HG03469 (cell line): ENCODE measurements at regions not wholly inside any gene's neighbourhood (a gene's known extent, or its start where the extent isn't known, plus 50 kb on each side); places are given as distances from the start of the nearest gene placed in this dataset.

ENCODE experiments used
- ATAC-seq: cut with Tn5 transposase; IDR thresholded peaks from one replicate; pipeline ENCODE4 v1.9.1; 2021; ENCODE audit warnings: mild to moderate bottlenecking, moderate library complexity, moderate number of reproducible peaks; ENCODE audit not compliant: unreplicated experiment

DNA sequence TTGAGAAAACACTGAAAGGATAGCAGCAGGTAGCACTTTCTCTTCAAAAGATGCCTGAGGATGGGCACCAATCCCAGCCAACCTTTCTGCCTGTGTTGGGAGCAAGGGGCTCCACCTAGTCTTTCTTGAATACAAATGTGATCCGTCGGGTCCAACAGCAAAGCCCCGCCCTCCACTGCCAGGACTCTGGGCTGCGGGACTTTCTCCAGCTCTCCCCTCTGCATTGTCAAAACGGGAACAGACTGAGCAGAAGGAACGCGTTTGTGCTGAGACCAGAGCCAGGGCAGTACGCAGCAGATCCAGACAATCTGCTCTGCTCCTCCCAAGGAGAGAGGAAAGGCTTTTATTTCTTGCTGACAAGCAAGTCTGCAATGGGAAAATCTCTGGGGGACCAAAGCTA lies 139.7 kb downstream of the SEC61B start:
- no peak for ATAC-seq

DNA sequence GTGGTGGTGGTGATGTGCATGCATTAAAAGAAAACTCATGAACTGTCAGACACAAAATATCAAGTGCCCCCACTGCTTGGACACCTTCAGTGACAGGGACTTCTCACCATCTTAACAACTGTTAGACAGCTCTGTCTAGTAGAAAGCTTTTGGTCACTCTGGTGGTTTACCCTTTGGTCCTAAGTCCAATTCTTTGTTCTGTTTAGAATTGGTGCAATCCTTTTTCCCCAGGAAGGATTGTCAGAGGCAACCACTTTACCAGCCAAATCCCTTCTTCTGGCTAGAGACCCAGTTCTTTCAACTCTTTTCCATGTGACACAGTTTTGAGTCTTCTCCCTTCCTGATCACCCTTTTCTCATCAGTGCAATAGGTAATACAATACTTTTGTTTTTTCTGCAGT lies 140.2 kb downstream of the SEC61B start:
- ATAC-seq, result no peak

DNA sequence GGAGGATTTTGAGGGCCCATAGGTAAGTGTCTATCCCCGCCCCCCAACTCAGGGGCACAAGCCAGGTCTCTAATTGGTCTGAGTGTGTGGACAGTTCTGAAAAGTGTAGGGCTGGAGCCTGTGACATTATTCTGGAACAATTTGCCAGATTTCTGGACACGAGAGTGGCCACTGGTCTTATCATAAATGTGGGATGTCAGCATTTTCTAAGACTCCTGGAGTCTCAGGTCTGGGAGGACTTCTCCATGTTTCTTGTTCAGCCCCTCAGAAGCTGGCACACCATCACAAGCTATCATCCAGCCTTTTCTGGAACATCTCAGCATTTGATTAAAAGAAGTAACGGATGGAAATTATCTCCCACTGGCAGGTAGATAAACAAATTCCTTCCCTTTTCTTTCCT lies 141.4 kb downstream of the SEC61B start:
- ATAC-seq, result no peak

DNA sequence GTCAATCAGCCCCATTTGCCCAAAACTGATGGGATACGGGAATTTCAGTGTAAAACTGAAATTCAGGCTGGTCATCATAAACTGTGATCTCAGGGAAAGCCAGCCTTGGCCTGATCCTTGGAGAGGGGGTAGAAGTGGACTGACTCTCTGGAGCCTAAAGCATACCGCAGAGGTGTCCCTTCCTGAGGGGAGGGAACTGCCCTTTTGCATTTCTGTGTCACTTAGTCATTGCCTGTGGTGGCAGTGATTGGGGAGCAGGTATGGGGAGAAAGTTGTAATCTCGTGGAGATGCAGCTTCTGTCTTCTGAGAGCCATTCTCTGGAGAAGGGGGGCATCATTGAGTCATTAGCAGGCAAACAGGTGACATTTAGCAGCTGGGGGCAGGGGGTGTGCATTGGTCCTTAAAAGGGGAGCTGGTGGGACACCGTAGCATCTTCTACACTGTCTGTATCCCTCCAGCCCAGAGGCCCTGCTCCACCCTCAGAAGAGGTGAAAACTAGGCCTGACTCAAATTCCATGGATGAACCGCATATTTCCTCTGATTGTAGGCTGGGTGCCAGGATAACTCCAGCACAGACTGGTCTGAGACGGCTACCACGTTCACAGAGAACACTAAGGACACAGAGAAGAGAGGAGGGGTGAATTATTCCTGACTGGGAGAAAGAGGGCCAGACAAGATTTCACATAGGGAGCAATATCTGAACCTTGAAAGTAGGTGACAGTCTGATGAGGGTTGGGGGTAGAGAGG lies 143.3 kb downstream of the SEC61B start:
- ATAC-seq, result no peak

DNA sequence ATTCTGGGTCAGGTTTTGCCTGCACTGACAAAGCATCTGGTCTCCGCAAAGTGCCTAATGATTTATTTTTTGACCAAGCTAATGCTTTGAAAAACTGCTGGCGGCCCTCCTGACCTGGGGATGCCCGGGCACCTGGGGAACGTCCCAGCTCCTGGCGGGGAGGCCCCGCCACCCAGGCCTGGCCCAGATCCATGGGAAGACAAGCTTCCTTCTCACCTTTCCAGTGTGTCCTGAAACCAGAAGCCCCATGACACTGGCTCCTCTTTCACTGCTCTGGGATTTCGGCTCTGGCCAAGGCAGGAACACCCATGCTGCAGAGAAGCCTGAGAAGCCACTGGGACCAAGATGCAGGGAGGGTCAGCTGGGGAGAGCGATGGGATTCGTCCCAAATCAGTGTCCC lies 144.1 kb downstream of the SEC61B start:
- no peak for ATAC-seq

DNA sequence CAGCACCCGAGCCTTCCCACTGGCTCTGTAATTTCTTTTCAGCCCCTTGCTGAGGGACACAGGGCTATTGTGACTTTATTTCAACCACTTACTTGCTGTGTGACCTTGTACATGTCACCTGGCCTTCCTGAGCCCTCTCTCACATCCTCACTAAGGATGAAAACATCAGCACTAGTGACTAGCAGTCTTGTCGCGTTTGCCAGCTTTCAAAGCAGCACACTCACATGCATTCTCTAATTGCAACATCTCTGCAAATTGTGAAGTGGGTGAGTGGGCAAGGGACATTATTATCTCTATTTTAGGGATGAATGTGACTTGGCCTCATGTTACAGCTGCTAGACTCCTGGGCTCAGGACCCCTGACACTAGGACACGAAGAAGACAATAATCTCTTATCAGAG lies 144.5 kb downstream of the SEC61B start:
- no peak for ATAC-seq

DNA sequence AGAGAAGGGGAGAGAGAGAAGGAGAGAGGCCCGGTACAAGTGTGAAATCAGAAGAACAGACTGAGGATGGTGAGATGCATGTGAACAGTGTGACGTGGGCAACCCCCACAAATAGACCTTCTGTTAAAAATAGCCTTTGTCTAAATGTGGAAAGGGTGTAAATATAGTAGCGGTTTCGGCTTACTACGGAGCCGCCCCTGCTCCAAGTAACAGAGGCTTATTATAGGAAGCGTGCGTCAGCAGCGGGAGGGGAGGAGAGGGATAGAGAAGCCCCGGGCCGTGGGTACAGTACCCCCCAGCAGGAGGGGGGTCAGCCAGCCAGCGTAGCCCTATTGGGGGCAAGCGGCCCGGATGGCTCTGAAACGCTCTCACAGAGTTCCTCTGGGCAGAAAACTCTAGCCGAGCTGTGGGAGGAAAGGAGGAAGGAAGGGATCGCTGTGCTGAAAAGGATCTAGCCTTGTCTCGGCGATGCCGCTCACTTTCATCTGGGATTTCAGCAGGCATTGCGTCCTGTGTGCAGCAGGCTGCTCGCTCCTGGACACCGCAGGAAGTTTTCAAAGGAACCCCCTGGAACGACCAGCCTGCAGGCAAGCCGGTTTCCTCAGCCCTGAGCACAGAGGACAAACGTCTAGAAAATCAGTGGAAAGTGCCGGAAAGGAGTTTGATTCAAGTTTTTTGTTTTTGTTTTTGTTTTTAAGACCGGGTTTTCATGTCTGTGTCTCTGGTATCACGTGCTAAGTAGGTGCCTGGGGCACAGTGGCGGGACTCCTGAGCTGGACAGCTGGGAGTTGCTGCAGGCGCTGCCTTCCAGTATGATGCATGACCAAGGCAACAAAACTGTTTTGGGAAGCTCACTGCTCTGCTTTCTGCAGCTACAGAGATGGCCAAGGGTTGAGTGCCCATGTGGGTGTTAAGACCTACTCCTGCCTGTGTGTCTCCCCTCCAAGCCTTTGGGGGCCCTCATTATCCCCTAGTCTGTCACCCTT lies 146.6 kb downstream of the SEC61B start:
- ATAC-seq, result no peak

DNA sequence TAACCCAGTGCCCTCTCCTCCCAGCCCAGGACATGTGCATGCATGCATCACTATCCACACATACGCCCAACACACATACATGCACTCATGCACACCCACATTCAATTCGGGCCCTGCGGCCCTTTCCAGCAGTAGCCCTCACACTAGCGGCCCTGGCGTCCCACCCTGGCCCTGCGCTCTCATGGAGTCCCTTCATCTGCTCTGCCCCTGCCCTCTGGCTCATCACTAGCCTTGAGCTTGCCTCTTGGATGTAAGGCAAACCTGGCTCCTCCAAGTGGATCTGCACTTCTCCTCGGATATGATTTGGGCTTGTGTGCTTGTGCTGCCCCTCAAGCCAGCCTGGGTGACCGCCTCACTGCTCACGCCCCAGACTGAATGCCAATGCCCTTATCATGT lies 147.2 kb downstream of the SEC61B start:
- ATAC-seq, result no peak

DNA sequence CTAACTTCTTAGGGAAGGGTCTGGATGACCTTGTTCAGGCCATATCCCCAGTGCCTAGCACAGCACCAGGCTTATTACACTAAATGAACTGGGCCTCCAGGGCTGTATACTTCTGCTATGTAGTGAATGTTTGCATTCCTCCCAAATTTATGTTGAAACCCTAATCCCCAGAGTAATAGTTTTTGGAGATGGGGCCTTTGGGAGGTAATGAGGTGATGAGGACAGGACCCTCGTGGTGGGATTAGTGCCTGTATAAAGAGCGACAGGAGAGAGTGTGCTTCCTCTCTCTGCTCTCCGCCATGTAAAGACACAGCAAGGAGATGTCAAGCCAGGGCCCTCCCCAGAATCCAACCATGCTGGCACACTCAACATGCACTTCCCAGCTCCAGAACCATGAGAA lies 148.3 kb downstream of the SEC61B start:
- no peak for ATAC-seq

DNA sequence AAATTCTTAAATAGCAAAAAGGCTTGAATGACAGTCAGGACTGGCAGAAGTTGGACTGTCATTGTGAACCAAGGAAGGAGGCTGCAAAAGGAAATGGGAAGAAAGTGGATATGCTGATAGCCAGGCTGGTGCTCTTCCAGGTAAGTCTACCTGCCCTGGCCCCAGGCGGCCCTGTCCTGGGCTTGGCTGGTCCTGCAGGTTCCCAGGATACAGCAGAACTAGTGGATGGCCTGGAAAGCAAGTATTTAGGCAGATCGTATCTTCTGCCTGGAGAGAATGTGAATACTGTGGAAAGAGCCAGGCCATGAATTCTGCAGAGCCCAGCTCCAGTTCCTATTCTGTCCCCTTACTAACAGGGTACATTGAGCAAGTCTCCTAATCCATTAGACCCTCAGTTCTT lies 149.3 kb downstream of the SEC61B start:
- no peak for ATAC-seq

DNA sequence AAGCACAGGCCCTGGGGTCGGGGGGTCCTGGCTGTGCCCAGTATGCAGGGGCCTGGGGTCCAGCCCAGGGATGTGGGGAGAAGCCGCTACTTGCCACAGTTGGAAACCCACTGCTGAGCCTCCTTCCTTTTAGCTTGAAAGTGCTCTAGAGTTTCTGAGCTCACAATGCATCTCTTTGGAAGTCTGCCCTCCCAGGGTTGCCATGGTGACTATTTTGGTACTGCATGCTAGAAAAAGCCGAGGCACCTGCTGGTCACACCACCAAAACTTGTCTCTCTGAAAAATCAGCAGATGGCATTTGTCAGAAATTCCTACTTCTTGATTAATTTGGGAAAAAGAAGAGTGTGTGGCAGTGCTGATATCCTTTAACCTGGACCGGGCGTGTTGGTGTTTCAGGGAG lies 151.8 kb downstream of the SEC61B start:
- ATAC-seq, result no peak

DNA sequence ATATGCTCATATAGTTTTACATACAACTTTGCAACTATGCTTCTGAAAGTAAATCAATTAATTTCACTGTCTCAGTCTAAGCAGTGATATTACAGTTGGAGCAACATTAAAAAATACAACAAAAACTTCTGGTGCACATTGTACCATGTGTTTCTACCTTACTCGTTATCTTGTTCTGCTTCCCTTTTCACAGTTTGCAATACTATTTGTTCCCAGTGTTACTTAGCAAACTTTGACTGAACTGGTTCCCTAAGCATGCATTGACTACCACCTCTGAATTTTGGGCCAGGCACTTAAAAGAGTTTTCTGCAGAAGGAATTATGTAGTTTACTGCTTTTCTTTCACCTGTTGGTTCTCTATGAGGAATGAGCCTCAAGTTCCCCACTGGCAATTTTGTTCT lies 152.7 kb downstream of the SEC61B start:
- ATAC-seq, result no peak

DNA sequence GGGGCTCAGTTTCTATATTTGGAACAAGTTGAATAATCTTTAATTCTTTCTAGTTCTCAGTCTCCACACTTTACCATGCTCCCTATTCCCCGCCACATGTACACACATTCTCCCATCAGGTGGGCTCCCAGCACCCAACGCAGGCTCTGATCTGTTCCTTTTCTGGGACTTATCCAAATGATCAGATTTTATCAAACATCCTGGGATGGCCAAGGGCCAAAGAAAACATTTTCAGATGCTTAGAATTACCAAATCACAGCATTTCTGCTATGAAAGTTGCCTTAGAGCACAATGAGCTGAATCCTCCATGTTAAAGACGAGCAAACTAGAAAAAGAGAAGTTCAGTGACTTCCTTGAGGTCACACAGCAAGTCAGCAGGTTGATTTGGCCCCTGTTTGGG lies 153.4 kb downstream of the SEC61B start:
- no peak for ATAC-seq

DNA sequence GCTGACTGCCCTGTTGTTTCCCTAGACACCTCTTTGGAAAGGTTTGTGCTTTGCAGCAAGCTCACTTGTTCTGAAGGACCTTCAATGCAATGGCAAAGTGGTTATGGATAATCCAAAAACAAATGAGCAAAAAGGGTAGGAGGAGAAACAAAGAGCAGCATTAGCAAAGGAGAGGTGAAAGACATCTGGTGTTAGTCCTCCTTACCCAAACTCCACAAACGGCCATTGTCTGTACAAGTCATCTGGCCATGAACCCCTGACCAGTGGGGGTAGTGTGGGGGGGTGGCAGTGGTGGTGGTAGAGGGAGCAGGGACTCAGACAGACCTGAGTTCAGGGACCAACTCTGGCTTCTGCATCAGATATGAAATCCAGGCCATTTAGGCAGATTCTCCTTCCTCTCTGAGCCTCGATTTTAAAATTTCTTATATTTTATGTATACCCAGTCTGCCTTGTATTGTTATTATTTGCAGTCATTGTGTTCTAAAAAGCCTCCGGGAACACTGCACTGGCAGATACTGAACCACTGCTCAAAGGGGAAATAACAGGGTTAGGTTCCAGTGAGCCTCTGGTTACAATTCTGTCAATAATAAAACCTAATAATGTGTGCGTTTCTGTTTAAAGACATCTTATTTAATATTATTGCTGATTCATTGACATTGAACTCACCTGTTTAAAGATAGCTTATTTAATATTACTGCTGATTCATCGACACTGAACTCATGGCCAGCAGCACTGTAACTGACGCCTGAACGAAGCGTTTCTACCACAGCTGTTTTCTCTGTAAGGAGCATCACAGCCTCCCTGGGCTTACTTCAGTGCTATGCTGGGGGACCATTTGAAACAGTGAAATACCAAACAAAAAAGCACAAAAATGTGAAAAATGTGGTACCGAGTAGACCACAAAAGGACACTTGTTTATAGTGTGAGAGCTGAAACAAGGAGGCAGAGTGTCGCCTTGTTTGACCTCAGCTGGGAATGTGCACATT lies 156.0 kb downstream of the SEC61B start:
- ATAC-seq, result no peak

DNA sequence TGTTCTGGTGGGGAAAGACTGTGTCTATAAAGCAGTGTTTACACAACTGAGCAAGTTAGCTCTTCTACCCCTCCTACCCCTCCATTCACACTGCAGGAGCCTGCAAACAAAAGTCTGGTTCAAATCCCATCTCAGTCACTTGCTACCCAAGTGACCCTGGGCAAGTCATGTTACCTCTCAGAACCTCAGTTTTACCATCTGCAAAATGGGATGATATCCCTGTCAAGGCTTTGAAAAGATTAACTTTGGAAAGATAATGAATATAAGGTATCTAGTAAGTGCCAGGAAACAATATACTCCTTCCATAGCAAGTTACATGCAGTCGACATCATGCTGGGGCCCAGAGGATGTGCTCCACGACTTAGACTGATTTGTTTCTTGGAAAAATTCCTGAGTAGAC lies 161.5 kb downstream of the SEC61B start:
- no peak for ATAC-seq

DNA sequence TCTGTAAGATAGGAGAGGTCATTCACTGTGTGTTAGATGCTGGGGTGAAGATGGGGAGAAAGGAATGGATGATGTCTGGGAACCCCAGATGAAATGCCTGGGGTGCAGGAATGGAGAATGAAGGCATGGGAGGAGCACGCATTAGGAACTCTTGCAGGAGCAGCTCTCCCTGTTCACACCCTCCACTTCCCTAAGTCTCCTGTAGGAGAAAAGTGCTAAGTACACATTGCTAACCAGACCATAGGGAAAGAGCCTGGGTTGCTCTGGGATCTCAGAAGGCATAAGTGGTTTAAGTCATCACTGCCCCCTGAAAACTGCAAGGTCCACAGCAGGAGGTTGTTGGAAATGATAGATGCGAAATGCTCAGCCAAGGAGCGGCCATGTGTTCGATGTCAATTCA lies 163.1 kb downstream of the SEC61B start:
- ATAC-seq, result no peak

DNA sequence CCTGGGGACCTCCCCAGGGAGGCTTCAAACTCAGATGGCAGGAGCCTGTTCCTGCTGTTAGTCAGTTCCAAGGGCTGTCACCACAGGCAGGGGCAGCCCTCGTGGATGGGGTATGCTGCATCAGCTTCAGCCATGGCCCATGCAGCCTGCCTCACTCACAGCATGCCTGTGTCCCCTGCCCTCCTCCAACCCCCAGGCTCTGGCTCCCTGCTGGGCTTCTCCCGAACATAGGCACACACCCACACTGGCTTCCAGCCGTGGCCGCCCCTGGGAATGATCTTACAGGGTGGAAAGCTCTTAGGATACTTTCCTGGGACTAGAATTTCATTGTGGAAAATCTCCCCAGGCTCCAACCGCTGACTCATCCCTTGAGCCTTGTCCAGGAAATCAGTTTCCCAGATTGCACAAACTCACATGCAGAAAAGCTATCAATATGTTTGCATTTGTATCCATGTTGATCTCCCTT lies 163.8 kb downstream of the SEC61B start:
- no peak for ATAC-seq

DNA sequence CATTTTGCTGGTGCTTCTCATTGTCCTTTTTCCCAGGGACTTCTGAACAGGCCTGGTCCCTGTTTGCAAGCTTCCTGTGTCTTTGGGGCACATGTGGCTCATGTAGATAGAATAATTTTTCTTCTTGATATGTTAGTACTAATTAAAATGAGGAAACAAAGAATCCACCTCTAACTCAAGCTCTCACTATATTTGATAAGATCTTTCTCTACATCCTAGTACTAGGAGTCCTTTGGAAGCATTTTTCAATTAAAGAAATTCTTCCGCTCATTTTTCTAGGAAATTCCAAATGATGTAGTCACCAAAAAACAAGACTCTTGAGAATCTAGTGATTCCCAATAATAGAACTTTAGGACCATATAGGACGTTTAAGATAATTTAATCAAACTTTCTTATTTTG lies 165.3 kb downstream of the SEC61B start:
- no peak for ATAC-seq

DNA sequence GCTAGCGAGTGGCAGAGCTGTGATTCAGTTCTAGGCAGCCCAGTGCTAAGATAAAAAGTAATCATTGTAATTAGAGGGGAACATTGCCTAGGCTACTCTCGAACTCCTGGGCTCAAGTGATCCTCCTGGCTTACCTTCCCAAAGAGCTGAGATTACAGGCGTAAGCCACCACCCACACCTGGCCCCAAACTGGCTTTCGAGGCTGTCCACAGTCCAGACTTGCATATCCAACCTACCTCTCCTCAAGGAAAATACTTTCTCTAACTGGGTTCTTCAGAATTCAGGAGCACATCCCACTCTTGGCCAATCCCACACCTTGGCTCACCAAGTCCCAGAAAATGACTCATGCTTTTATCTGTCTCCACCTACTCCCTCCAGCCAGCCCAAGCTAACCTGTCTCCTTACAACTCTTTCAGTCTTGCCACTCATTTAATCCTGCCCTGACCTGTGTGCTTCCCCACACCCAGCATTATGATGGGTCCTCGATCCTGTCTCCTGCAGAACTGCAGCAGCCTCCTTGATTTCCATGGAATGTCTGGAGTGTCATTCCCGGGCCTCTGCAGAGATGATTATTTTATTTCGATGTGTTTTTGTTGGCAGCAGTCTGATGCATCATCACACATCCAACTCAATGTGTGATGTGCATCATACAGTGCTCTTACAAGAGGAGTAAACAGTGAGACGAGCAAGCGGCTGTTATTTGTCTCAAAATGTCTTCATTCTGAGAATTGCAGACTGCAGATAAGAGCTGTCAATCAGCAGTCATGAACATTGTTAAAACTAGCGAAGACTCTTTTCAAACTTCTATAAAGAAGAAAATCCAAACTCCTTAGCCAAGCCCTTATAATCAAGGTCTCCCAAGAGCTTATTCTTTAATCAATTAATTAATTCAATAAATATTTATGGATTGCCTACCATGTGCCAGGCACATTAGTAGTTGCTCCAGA lies 167.3 kb downstream of the SEC61B start:
- ATAC-seq, result no peak
